Left renal pelvis (tissue), 4 donors: ENCODE measurements at regions not wholly inside any gene's neighbourhood (a gene's known extent, or its start where the extent isn't known, plus 50 kb on each side); places are given as distances from the start of the nearest gene placed in this dataset.

Experiments used
- DNase-seq, 4 donors: peaks; one replicate each; pipeline ENCODE4 v3.0.0-alpha.2; 2013; ENCODE audit warnings: low read depth in 4 of 4, low spot score in 3 of 4

GRCh38 chr15:55031727-55032126 lies 165.0 kb downstream of the RSL24D1 start:
- no peak for DNase-seq

DNA sequence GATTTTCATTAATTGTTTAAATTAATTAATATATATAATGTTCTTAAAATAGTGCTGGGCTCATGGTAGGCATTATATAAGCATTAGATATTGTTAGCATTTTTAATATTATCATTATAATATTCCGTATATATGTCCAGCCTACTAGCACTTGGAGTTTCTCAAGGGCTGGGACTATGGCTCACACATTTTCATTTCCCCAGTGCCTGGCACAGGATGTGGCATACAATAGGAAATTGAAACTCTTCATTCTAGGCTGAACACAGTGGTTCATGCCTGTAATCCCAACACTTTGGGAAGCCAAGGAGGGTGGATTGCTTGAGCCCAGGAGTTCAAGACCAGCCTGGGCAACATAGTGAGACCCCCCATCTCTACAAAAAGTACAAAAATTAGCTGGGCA lies 170.4 kb downstream of the RSL24D1 start:
- DNase-seq: no peak

DNA sequence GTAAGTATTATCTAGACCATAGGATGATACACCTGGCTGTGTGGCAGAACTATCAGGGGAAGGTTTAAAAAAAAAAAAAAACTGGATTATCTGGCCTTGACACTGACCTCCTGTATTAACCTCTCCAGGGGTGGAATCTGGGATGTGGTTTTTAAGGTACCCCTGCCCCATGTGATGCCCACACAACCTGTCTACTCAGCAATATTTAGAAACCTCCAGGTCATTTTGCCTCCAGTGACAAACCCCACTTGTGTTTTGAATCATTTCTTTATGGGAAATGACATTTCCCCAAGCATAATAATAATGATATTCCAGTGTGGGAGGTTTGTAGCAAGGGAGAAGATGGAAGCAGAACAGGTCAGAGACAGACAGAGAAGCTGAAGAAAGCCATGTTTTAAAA lies 179.1 kb downstream of the RSL24D1 start:
- no peak for DNase-seq

DNA sequence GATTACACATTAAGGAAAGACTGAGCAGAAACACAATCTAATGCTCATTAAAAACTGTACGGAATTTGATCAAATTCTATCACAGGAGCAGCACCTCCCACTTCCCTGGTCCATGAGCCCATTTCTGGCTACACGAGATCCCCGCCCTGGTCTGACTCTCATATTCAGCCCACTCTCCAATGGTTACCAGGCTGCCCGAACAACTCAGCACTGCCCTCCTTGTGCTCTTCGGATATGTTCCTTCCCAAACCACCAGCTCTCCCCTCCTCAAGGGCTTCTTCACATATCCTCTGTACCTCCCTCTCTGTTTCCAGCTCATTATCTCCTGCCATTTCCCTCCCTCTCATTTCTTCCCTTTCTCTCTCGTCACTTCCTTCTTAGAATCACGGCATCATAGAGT lies 180.5 kb downstream of the RSL24D1 start:
- DNase-seq: no peak

GRCh38 chr15:55015093-55015445 lies 181.7 kb downstream of the RSL24D1 start:
- DNase-seq: no peak

DNA sequence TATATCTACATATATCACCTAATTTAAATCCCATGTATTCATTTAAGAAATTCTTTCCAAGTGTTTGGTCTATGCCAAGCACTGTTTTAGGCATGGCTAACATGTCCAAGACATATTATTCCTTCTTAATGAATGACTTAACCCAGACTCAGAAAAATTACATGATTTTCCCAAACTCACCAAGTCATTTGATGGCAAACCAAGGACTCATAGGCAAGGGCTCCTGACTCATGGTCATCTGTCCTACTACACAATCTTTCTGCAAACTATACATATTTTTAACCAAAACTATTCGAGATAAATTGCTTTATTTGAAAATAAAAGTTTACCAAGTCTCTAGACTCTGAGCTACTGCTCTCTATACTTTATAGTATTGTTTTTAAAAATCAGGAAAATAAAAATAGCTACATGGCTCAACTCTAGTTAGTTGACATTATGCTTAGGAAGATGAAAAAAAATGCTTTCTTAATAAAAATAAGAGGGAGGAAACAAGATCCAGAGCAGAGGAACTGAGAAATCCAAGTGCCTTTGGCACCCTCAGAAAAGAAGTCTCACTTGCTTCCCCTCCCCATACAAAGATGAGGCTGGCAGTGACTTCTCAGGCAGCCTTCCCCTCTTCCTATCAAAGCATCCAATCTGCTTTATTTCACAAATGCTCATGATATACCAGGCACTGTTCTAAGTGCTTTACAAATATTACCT lies 182.2 kb downstream of the RSL24D1 start:
- DNase-seq: no peak

- DNase-seq: no peak
These were observed 188.3 kb downstream of the RSL24D1 start for GRCh38 chr15:55008421-55008820.

DNA sequence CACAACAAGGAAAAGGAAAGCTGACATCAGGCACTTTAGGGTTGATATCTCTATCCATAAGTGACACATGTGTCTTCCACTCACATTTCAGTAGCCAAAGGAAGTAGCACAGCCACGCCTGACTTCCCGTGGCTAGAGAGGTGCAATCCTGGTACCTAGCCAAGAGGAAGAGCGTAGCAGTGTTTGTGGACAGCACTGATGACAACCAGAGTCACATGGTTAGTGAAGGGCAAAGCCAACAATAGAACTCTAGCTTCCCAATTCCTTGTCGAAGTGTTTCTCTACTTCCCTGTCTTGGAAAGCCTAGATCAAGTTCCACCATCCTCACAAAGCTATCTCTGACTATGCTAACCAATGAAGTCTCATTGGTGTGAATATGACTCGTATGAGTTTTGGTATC lies 189.2 kb downstream of the RSL24D1 start:
- no peak for DNase-seq

- DNase-seq: no peak
These were observed 191.1 kb downstream of the RSL24D1 start for GRCh38 chr15:55005679-55006078.

- DNase-seq: no peak
These were observed 192.5 kb downstream of the RSL24D1 start for GRCh38 chr15:55003965-55004873.

DNA sequence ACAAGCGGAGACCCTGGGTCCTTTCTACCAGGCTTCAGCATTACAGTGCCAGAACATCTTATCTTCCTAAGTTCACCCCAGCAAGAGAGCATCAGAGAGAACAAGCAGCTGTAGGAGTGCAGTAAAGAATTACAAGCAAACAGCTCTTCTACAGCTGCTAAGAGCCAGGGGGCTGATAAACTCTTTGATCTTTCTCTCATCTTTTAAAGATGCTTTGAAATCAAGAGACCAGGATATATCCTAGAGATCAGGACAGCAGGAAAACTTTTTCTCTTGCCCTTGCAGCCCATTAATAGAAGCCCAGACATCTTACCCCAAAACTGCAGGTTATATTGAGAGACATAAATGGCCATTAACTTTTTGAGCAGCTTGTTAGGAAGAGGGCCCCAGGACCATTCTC lies 198.1 kb downstream of the RSL24D1 start:
- DNase-seq: no peak

DNA sequence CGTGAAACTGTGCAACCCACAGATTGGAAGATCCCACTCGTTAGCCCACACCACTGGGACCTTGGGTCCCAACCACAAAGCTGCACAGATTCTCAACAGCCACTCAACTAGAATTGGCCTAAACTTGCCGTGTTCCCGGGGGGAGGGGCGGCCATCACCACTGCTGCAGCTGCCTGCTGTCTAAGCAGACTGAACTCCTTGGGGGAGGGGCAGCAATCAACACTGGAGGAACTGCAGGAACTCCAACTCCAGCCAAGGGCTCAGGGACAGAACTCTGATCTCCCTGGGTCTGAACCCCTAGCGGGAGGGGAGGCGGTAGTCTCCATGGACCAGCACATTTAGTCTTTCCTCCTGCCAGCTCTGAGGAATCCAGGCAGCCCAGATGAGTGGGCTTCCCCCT lies 205.9 kb downstream of the RSL24D1 start:
- no peak for DNase-seq

DNA sequence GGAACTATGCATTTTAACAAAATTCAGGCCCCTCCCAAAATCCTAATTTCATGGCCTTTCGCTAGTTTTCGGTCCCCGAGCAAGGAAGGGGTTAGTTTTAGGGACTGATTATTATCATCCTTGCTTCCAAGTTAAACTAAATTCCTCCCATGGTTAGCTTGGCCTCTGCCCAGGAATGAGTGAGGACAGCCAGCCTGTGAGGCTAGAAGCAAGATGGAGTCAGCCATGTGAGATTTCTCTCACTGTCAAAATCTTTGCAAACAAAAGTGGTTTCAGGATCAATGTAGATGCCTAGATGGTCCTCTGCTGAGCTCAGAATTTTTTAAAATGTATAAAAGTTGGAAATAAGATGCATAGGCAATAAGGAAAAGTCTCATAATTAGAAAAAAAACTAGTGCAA lies 208.9 kb downstream of the RSL24D1 start:
- DNase-seq: no peak

GRCh38 chr15:54979964-54980363 lies 216.8 kb downstream of the RSL24D1 start:
- no peak for DNase-seq

DNA sequence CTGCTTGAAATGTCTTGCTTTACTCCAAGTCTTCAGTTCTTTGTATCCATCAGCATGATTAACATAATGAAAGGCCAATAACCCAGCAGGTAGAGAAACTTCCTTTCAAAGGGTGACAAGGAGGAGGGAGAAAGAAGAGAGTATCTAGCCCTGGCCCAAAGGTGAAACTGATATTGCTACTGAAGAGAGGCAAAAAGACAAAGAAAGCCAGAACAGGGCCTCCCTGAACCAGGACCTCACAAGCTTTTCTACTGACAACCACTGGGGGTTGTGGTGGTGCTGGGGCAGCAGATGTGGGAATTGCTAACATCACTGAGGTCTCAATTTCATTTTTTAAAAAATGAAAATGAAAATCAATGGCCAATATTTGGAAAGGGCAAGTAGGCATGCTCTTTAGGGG lies 234.1 kb downstream of the RSL24D1 start:
- DNase-seq: no peak

- DNase-seq: no peak
These were observed 236.5 kb downstream of the RSL24D1 start for GRCh38 chr15:54960266-54960665.

GRCh38 chr15:54941417-54941816 lies 255.3 kb downstream of the RSL24D1 start:
- no peak for DNase-seq

GRCh38 chr15:54917312-54917711 lies 279.4 kb downstream of the RSL24D1 start:
- no peak for DNase-seq

DNA sequence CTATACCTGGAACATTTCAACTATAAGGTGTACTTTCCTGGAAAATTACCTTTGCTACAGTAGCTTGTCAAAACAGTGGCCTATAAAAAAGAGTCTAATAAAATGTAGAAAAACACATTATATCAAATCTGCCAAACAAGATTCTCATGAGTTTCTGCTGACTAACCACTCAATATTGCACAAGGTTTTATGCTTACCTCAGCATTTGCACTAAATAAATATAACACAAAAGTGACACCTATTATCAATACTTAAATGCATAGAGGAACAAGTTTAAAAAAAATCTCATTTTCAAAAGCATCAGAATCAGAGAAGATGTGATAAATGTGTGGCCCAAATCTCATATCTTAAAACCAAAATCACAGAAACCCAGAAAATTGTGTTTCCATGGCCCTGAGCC lies 281.4 kb downstream of the RSL24D1 start:
- DNase-seq: no peak

GRCh38 chr15:54884312-54884711 lies 312.4 kb downstream of the RSL24D1 start:
- no peak for DNase-seq

DNA sequence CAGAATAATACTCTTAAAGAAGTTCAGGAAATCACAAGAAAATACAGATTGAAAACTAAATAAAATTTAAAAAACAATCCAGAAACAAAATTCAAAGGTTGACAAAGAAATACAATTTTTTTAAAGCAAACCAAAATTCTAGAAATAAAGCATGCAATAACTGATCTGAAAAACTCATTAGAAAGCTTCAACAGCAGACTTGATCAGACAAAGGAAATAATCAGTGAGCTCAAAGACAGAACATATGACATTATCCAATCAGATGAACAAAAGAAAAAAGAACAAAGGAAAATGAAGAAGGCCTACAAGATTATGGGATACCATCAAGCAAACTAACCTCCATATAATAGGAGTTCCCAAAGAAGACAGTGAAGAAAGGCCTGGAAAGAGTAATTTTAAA lies 336.8 kb downstream of the RSL24D1 start:
- DNase-seq: no peak

DNA sequence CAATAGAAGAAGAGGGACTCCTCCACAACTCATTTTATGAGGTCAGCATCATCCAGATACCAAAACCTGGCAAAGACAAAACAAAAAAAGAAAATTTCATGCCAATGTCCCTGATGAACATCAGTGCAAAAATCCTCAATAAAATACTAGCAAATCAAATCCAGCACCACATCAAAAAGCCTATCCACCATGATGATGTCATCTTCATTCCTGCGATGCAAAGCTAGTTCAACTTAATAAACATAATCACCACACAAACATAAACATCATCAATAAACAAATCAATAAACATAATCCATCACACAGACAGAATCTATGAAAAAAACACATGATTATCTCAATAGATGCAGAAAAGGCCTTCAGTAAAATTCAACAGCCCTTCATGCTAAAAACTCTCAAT lies 342.1 kb downstream of the RSL24D1 start:
- no peak for DNase-seq
